Mesenchymal stem cell (in vitro differentiated cells and primary cell): ENCODE measurements at regions not wholly inside any gene's neighbourhood (a gene's known extent, or its start where the extent isn't known, plus 50 kb on each side); places are given as distances from the start of the nearest gene placed in this dataset.

ENCODE experiments used
- DNase-seq: peaks from one replicate; pipeline ENCODE4 v3.0.0-alpha.2; 2013
- H2AFZ ChIP-seq: one replicate; pipeline ENCODE4 v1.6.1; 2013; ENCODE audit warnings: low read depth, mild to moderate bottlenecking, control low read depth, inconsistent platforms, low read length, moderate library complexity
- H2AK5ac ChIP-seq: 2 replicates; pipeline ENCODE4 v1.6.1; 2013; ENCODE audit warnings: low read length, moderate library complexity, mild to moderate bottlenecking, inconsistent platforms; ENCODE audit not compliant: severe bottlenecking
- H2BK120ac ChIP-seq: one replicate; pipeline ENCODE4 v1.6.1; 2013; ENCODE audit warnings: low read depth, mild to moderate bottlenecking, inconsistent platforms, low read length, moderate library complexity
- H2BK12ac ChIP-seq, 2 experiments: one replicate each; pipeline ENCODE4 v1.6.1; 2013; ENCODE audit warnings: inconsistent platforms in 2 of 2, low read length in 2 of 2, mild to moderate bottlenecking in 2 of 2, moderate library complexity in 2 of 2, control low read depth in 1 of 2
- H2BK15ac ChIP-seq: one replicate; pipeline ENCODE4 v1.6.1; 2013; ENCODE audit warnings: mild to moderate bottlenecking, low read depth, inconsistent platforms; ENCODE audit not compliant: poor library complexity, severe bottlenecking
- H2BK5ac ChIP-seq: 2 replicates; pipeline ENCODE4 v1.6.1; 2013; ENCODE audit warnings: low read depth, mild to moderate bottlenecking, low read length, control low read depth, inconsistent platforms; ENCODE audit not compliant: poor library complexity, severe bottlenecking
- H3K14ac ChIP-seq, 2 experiments: one replicate each; pipeline ENCODE4 v1.6.1; 2013; ENCODE audit warnings: inconsistent platforms in 2 of 2, low read length in 2 of 2, control low read depth in 1 of 2, mild to moderate bottlenecking in 1 of 2, moderate library complexity in 1 of 2
- H3K18ac ChIP-seq, 2 experiments: one replicate each; pipeline ENCODE4 v1.6.1; 2013; ENCODE audit warnings: inconsistent platforms in 2 of 2, low read length in 2 of 2, control low read depth in 1 of 2, low read depth in 1 of 2, mild to moderate bottlenecking in 1 of 2
- H3K23ac ChIP-seq, 2 experiments: one replicate each; pipeline ENCODE4 v1.6.1; 2013; ENCODE audit warnings: inconsistent platforms in 2 of 2, low read length in 2 of 2, mild to moderate bottlenecking in 2 of 2, moderate library complexity in 2 of 2, control low read depth in 1 of 2
- H3K27ac ChIP-seq: 2 replicates; pipeline ENCODE4 v1.5.1; 2013; ENCODE audit warnings: mild to moderate bottlenecking, moderate library complexity, low read length, control low read depth, inconsistent platforms; ENCODE audit not compliant: poor library complexity, severe bottlenecking
- H3K27me3 ChIP-seq, 2 experiments: 2 replicates each; pipeline versions ENCODE4 v1.6.1 to v1.7.0; 2013; ENCODE audit warnings: low read length in 2 of 2, mild to moderate bottlenecking in 2 of 2, moderate library complexity in 2 of 2, control low read depth in 1 of 2, inconsistent platforms in 1 of 2; ENCODE audit not compliant: control insufficient read depth in 1 of 2, insufficient read depth in 1 of 2
- H3K36me3 ChIP-seq, 2 experiments: 2 replicates each; pipeline versions ENCODE4 v1.6.1 to v1.7.0; 2013; ENCODE audit warnings: low read length in 2 of 2, control low read depth in 1 of 2, inconsistent platforms in 1 of 2, low read depth in 1 of 2, mild to moderate bottlenecking in 1 of 2; ENCODE audit not compliant: insufficient read depth in 2 of 2, control insufficient read depth in 1 of 2
- H3K4ac ChIP-seq, 2 experiments: one replicate each; pipeline ENCODE4 v1.6.1; 2013; ENCODE audit warnings: inconsistent platforms in 2 of 2, low read length in 2 of 2, mild to moderate bottlenecking in 2 of 2, moderate library complexity in 2 of 2, control low read depth in 1 of 2, low read depth in 1 of 2
- H3K4me1 ChIP-seq: 2 replicates; pipeline ENCODE4 v1.6.1; 2013; ENCODE audit warnings: low read depth, low read length, control low read depth; ENCODE audit not compliant: control insufficient read depth, insufficient read depth
- H3K4me2 ChIP-seq: 2 replicates; pipeline ENCODE4 v1.6.1; 2013; ENCODE audit warnings: low read length, mild to moderate bottlenecking, inconsistent platforms; ENCODE audit not compliant: poor library complexity, severe bottlenecking
- H3K4me3 ChIP-seq, 2 experiments: 2 replicates each; pipeline versions ENCODE4 v1.5.1 to v1.7.0; 2013; ENCODE audit warnings: low read length in 2 of 2, mild to moderate bottlenecking in 2 of 2, control low read depth in 1 of 2, low read depth in 1 of 2; ENCODE audit not compliant: insufficient read depth in 1 of 2
- H3K79me1 ChIP-seq: replicated peaks from 2 replicates; pipeline ENCODE4 v1.6.1; 2013; ENCODE audit warnings: mild to moderate bottlenecking, control low read depth, low read length, inconsistent platforms; ENCODE audit not compliant: poor library complexity, severe bottlenecking
- H3K9ac ChIP-seq: 2 replicates; pipeline ENCODE4 v1.7.0; 2013; ENCODE audit warnings: mild to moderate bottlenecking, low read length, moderate library complexity
- H3K9me3 ChIP-seq: 2 replicates; pipeline ENCODE4 v1.7.0; 2013; ENCODE audit warnings: mild to moderate bottlenecking, low read length; ENCODE audit not compliant: control insufficient read depth
- H4K8ac ChIP-seq: one replicate; pipeline ENCODE4 v1.6.1; 2013; ENCODE audit warnings: inconsistent platforms, mild to moderate bottlenecking, low read length, moderate library complexity
- H4K91ac ChIP-seq: one replicate; pipeline ENCODE4 v1.6.1; 2013; ENCODE audit warnings: mild to moderate bottlenecking, low read length, inconsistent platforms
- WGBS: methylation state at CpG from one replicate; pipeline ENCODE4 v1.1.7; 2013; ENCODE audit warnings: mixed read lengths; 5-methylcytosine and 5-hydroxymethylcytosine counted together

DNA sequence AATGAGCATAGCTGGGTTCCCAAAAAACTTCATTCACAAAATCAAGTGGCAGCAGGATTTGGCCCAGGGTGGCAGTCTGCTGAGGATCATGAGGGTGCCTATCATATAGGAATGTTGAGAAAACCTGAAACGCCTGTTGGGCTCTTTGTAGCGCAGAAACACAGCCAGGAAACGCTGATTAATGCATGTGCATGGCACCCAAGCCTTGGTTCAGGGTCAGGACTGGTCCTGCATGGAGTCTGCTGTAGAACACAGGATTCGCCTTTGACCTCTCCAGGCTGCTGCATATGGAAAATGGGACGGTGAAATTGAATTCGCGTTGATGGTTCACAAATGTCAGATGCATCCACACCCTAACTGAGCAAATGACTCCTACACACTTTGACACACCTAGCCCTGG, 227.9 kb upstream of the COPS8 start:
- Histone ChIP-seq H3K9me3 (no peaks in the 10 kb centered on the region), H3K4me1 (peaks cover 4% of the 10 kb centered on the region), H3K9ac (no peak overlapping the region), H2BK15ac (no peak overlapping the region), H4K91ac (no peak overlapping the region), H3K23ac (no peak overlapping the region), H2BK120ac (no peak overlapping the region), H3K4me3 (no peak overlapping the region), H2BK12ac (no peak overlapping the region), H4K8ac (no peak overlapping the region), H2BK5ac (no peak overlapping the region), H3K18ac (peak overlapping the region in 1 of 2 experiments; percentile 48), H3K27me3 (peaks cover 0 to 10% of the 10 kb centered on the region in 2 experiments), H2AFZ (no peak overlapping the region), H3K36me3 (no peaks in the 10 kb centered on the region), H3K4ac (no peak overlapping the region), H3K27ac (no peak overlapping the region), H3K14ac (peak overlapping the region in 1 of 2 experiments; percentile 21), H2AK5ac (no peak overlapping the region), H3K79me1 (no peaks in the 10 kb centered on the region), H3K4me2 (no peak overlapping the region)
- WGBS, result 89% methylated on average over 7 of the region's 7 CpGs
- no peak for DNase-seq

DNA sequence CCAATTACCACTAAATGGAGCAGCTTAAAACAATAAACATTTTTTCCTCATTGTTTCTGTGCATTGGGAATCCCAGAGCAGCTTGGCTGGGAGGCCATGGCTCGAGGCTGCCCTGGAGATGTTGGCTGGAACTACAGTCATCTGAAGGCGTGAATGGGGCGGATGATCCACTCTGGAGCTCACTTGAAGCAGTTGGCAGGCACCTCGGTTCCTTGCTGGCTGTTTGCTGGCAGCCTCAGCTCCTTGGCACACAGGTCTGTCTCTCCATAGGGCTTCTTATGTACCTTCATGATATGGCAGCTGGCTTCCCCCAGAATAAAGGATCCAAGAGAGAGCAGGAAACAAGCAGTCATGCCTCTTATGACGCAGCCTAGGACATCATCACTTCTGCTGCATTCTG, 227.0 kb upstream of the COPS8 start:
- H3K9me3 ChIP-seq, result no peaks in the 10 kb centered on the region
- no peak overlapping the region for H3K4me2 ChIP-seq
- H3K27ac ChIP-seq, result no peak overlapping the region
- H2BK5ac ChIP-seq, result no peak overlapping the region
- no peaks in the 10 kb centered on the region for H3K79me1 ChIP-seq
- H4K91ac ChIP-seq, result peak overlapping the region; percentile 11
- H3K9ac ChIP-seq, result no peak overlapping the region
- H3K14ac ChIP-seq, result peak overlapping the region in 1 of 2 experiments; percentile 33
- no peak overlapping the region for H3K4me3 ChIP-seq
- H3K23ac ChIP-seq, result no peak overlapping the region
- peaks cover 0 to 10% of the 10 kb centered on the region in 2 experiments for H3K27me3 ChIP-seq
- no peak overlapping the region for H2AK5ac ChIP-seq
- no peak overlapping the region for H2BK120ac ChIP-seq
- no peak overlapping the region for H2BK15ac ChIP-seq
- H3K18ac ChIP-seq, result no peak overlapping the region
- H3K4me1 ChIP-seq, result peaks cover 6% of the 10 kb centered on the region
- H3K4ac ChIP-seq, result no peak overlapping the region
- no peak overlapping the region for H2BK12ac ChIP-seq
- H2AFZ ChIP-seq, result no peak overlapping the region
- no peak overlapping the region for H4K8ac ChIP-seq
- WGBS, result 95% methylated on average over 5 of the region's 5 CpGs
- no peaks in the 10 kb centered on the region for H3K36me3 ChIP-seq
- no peak for DNase-seq

DNA sequence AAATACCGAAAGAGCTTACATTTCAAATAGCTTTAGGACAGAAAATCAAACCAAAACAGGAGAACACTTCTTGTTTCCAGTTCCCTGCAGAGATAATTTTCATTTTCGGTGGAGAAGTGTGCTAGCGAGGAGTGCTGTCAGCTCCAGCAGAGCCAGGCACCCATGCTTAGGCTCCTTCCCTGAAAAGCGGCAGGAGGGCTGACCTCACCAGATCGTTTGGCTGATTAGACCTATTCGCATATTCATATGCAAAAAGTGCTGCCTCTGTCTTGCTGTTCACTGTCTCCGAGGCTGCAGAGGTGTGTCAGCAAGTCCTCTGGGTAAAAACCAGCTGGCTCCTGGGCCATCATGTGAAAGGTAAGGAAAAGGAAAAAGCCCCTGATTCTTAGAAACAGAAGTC, 225.8 kb upstream of the COPS8 start:
- DNase-seq, result no peak
- no peak overlapping the region for H2AK5ac ChIP-seq
- H2BK15ac ChIP-seq, result no peak overlapping the region
- no peak overlapping the region for H2BK5ac ChIP-seq
- H3K23ac ChIP-seq, result peak overlapping the region in 1 of 2 experiments; percentile 11
- H3K27ac ChIP-seq, result no peak overlapping the region
- H4K8ac ChIP-seq, result no peak overlapping the region
- H3K79me1 ChIP-seq, result no peaks in the 10 kb centered on the region
- H2BK120ac ChIP-seq, result no peak overlapping the region
- H3K4me3 ChIP-seq, result no peak overlapping the region
- H3K14ac ChIP-seq, result no peak overlapping the region
- no peak overlapping the region for H3K4me2 ChIP-seq
- H2BK12ac ChIP-seq, result no peak overlapping the region
- H2AFZ ChIP-seq, result no peak overlapping the region
- no peaks in the 10 kb centered on the region for H3K36me3 ChIP-seq
- H4K91ac ChIP-seq, result no peak overlapping the region
- peaks cover 6% of the 10 kb centered on the region for H3K4me1 ChIP-seq
- peaks cover 0 to 10% of the 10 kb centered on the region in 2 experiments for H3K27me3 ChIP-seq
- WGBS, result 62% methylated on average over 7 of the region's 7 CpGs
- no peak overlapping the region for H3K18ac ChIP-seq
- no peak overlapping the region for H3K9ac ChIP-seq
- no peak overlapping the region for H3K4ac ChIP-seq
- H3K9me3 ChIP-seq, result no peaks in the 10 kb centered on the region

DNA sequence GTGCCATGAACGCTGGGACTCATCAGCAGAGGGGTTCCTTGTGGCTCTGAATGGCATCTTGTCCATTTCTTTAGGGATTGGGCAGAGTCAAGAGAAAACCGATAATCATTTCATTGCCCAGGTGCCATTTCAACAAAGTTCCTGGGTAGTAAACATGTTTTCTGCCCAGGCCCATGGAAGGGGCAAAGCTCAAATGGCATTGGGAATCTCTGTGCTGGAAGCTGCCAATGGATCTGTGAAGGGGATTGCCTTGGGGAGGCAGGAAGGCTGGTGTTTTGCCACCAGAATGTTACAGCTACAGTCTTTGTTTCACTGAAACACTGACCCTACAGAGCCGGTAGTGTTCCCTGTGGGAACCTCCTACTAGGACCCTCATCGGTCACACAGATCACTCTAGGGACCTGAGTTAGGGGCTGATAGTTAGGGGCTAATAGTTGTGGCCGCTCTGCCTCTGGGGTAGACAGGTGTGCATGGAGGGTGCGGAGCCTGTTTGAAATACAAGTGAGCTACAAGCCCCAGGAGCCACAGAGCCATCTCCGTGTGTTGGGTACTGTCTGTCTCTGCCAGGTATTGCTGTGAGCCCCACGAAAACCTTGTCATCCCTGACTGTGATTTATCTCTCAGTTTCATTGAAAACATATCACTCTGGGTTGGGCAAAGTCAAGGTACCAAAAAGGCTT, 224.4 kb upstream of the COPS8 start:
- no peak overlapping the region for H4K8ac ChIP-seq
- no peak overlapping the region for H4K91ac ChIP-seq
- H3K4me1 ChIP-seq, result peaks cover 6% of the 10 kb centered on the region
- no peak overlapping the region for H2BK15ac ChIP-seq
- peaks cover 0 to 10% of the 10 kb centered on the region in 2 experiments for H3K27me3 ChIP-seq
- no peak overlapping the region for H3K4me2 ChIP-seq
- H2BK5ac ChIP-seq, result no peak overlapping the region
- H3K4ac ChIP-seq, result no peak overlapping the region
- peaks cover 1% of the 10 kb centered on the region for H3K9me3 ChIP-seq
- H2AK5ac ChIP-seq, result peak overlapping the region; percentile 21
- no peak for DNase-seq
- no peaks in the 10 kb centered on the region for H3K79me1 ChIP-seq
- WGBS, result 89% methylated on average over 8 of the region's 8 CpGs
- H3K4me3 ChIP-seq, result no peak overlapping the region
- no peak overlapping the region for H3K9ac ChIP-seq
- no peak overlapping the region for H3K14ac ChIP-seq
- H2AFZ ChIP-seq, result no peak overlapping the region
- H2BK12ac ChIP-seq, result no peak overlapping the region
- no peaks in the 10 kb centered on the region for H3K36me3 ChIP-seq
- no peak overlapping the region for H3K23ac ChIP-seq
- H2BK120ac ChIP-seq, result no peak overlapping the region
- no peak overlapping the region for H3K18ac ChIP-seq
- H3K27ac ChIP-seq, result no peak overlapping the region
